ENCODE measurements at regions not wholly inside any gene's neighbourhood (a gene's known extent, or its start where the extent isn't known, plus 50 kb on each side); places are given as distances from the start of the nearest gene placed in this dataset.

- no peak for TF ChIP-seq TAF1 (IDR thresholded peaks at IDR 0.05; ENCODE audit: borderline replicate concordance, low read depth, low read length)
- no peak for TF ChIP-seq POLR2AphosphoS5 (IDR thresholded peaks at IDR 0.05; ENCODE audit: low read depth, low read length)
- TF ChIP-seq POLR2A (IDR thresholded peaks at IDR 0.05; ENCODE audit: low read depth, low read length) = no peak
Observed at GRCh38 chr1:209376774-209377173, 206.7 kb upstream of the CAMK1G start.

Measured in GM12892 (cell line).